ENCODE measurements at regions not wholly inside any gene's neighbourhood (a gene's known extent, or its start where the extent isn't known, plus 50 kb on each side); places are given as distances from the start of the nearest gene placed in this dataset.

DNA sequence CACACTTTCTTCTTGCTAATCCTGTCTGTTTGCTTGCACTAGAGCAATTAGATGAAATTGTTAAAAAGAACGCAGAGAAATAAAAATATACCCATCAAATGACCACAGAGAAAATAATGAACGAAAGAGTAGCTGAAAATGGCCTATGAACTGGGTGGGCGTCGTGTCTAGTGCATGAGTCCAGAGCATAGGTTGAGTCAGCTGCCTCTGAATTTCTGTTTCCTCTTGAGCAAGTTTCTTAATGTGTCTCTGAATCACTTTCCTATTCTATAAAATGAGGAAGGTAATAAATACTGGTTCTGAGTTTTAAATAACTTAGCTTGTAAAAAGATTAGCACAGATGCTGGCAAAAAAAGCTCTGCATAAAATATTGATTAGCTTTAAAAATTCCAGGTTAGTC, 75.0 kb downstream of the POM121L12 start:
- H3K4me3 ChIP-seq, result no peak overlapping the region

DNA sequence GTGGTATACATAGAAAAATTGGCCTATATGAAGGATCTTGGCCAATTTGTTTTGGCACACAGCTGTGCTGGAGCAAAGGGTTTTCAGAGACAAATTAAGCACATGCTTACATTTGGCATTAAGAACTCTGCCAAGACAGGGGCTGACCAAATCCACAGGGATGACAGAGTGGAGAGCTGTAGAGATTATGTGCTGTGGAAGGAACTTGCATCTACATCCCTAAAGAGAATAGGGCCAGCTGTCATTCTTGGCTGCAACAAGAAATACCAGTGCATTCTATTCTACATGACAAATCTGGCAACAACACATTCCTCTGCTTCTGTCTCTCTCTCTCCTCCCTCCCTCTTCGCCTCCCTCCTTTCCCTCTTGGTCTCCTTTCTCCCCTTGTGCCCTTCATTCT, 75.6 kb downstream of the POM121L12 start:
- Histone ChIP-seq H3K4me3 (no peak overlapping the region), H3K36me3 (no peaks in the 10 kb centered on the region), H3K4me1 (peaks cover 0 to 2% of the 10 kb centered on the region in 2 donors), H3K27me3 (no peaks in the 10 kb centered on the region), H3K9me3 (no peaks in the 10 kb centered on the region), H3K27ac (no peak overlapping the region)
- intact Hi-C loops (cut with DNase I), result no loop called here
- no peak for DNase-seq (ENCODE audit: low spot score in 2 of 2)
- TF ChIP-seq, protein P1, sequence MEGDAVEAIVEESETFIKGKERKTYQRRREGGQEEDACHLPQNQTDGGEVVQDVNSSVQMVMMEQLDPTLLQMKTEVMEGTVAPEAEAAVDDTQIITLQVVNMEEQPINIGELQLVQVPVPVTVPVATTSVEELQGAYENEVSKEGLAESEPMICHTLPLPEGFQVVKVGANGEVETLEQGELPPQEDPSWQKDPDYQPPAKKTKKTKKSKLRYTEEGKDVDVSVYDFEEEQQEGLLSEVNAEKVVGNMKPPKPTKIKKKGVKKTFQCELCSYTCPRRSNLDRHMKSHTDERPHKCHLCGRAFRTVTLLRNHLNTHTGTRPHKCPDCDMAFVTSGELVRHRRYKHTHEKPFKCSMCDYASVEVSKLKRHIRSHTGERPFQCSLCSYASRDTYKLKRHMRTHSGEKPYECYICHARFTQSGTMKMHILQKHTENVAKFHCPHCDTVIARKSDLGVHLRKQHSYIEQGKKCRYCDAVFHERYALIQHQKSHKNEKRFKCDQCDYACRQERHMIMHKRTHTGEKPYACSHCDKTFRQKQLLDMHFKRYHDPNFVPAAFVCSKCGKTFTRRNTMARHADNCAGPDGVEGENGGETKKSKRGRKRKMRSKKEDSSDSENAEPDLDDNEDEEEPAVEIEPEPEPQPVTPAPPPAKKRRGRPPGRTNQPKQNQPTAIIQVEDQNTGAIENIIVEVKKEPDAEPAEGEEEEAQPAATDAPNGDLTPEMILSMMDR (IDR thresholded peaks at IDR 0.05), result no peak

More for the DNA sequence above, 75.0 kb downstream of the POM121L12 start:
- TF ChIP-seq, protein P1 (IDR thresholded peaks at IDR 0.05), result no peak
- H3K27ac ChIP-seq, result no peak overlapping the region
- intact Hi-C loops (cut with DNase I), result no loop called here
- H3K27me3 ChIP-seq, result no peaks in the 10 kb centered on the region
- peaks cover 0 to 2% of the 10 kb centered on the region in 2 donors for H3K4me1 ChIP-seq
- no peak for DNase-seq (ENCODE audit: low spot score in 2 of 2)
- H3K9me3 ChIP-seq, result no peaks in the 10 kb centered on the region
- H3K36me3 ChIP-seq, result no peaks in the 10 kb centered on the region

GRCh38 chr7:53113424-53113823, 78.0 kb downstream of the POM121L12 start:
- DNase-seq (ENCODE audit: low spot score in 2 of 2), result no peak
- H3K27ac ChIP-seq, result no peak overlapping the region
- H3K4me1 ChIP-seq, result peaks cover 0 to 2% of the 10 kb centered on the region in 2 donors
- H3K4me3 ChIP-seq, result no peak overlapping the region
- H3K36me3 ChIP-seq, result no peaks in the 10 kb centered on the region
- intact Hi-C loops (cut with DNase I), result no loop called here
- no peaks in the 10 kb centered on the region for H3K27me3 ChIP-seq
- H3K9me3 ChIP-seq, result no peaks in the 10 kb centered on the region
- TF ChIP-seq, protein P1 (IDR thresholded peaks at IDR 0.05), result no peak

- Histone ChIP-seq H3K27me3 (no peaks in the 10 kb centered on the region), H3K27ac (peak overlapping the region; percentile 67 to 75), H3K4me1 (peaks cover 0 to 5% of the 10 kb centered on the region in 2 donors), H3K36me3 (no peaks in the 10 kb centered on the region), H3K4me3 (no peak overlapping the region), H3K9me3 (no peaks in the 10 kb centered on the region)
- intact Hi-C loops (cut with DNase I), result no loop called here
- TF ChIP-seq, protein P1 (IDR thresholded peaks at IDR 0.05), result no peak
- DNase-seq (ENCODE audit: low spot score in 2 of 2), result peak in 1 of 2 donors; percentile 66
Measured at GRCh38 chr7:53119514-53119941, 84.1 kb downstream of the POM121L12 start.

- intact Hi-C loops (cut with DNase I), result no loop called here
- no peaks in the 10 kb centered on the region for H3K27me3 ChIP-seq
- no peaks in the 10 kb centered on the region for H3K36me3 ChIP-seq
- no peaks in the 10 kb centered on the region for H3K9me3 ChIP-seq
- peaks cover 0 to 5% of the 10 kb centered on the region in 2 donors for H3K4me1 ChIP-seq
- no peak for DNase-seq (ENCODE audit: low spot score in 2 of 2)
- TF ChIP-seq, protein P1 (IDR thresholded peaks at IDR 0.05), result no peak
- H3K27ac ChIP-seq, result no peak overlapping the region
- no peak overlapping the region for H3K4me3 ChIP-seq
Measured at GRCh38 chr7:53121374-53121773, 85.9 kb downstream of the POM121L12 start.

- Histone ChIP-seq H3K27me3 (no peaks in the 10 kb centered on the region), H3K9me3 (no peaks in the 10 kb centered on the region), H3K4me3 (no peak overlapping the region), H3K36me3 (no peaks in the 10 kb centered on the region), H3K4me1 (no peaks in the 10 kb centered on the region), H3K27ac (no peak overlapping the region)
- intact Hi-C loops (cut with DNase I), result no loop called here
- DNase-seq (ENCODE audit: low spot score in 2 of 2), result no peak
- TF ChIP-seq, protein P1 (IDR thresholded peaks at IDR 0.05), result no peak
Measured at GRCh38 chr7:53131697-53132096, 96.3 kb downstream of the POM121L12 start.
